NOMO-1 treated with DMSO at 0.1 percent for 48 hours (cell line): ENCODE measurements at regions not wholly inside any gene's neighbourhood (a gene's known extent, or its start where the extent isn't known, plus 50 kb on each side); places are given as distances from the start of the nearest gene placed in this dataset.

Experiments
- DNase-seq: peaks from one replicate; lab custom pipeline; 2025; ENCODE audit not compliant: unreplicated experiment; lab: John Stamatoyannopoulos, UW

DNA sequence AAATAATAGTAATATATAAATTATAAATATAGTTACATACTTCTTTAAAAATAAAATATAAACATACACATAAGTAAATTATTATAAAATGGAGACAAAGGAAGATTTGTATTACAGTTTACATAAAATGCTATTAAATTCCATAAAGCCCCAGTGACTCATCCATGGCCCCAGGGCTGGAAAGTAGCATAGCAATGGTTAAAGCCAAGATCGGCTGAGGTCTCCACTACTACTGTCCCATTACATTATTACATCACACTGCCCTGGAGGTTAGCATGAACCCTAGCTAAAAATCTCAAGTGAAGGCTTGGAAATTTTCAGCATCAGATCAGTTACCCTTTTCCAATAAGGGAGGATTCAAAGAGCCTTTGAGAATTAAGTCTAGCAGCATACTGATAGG, 936.2 kb downstream of the DSC3 start:
- DNase-seq = no peak

DNA sequence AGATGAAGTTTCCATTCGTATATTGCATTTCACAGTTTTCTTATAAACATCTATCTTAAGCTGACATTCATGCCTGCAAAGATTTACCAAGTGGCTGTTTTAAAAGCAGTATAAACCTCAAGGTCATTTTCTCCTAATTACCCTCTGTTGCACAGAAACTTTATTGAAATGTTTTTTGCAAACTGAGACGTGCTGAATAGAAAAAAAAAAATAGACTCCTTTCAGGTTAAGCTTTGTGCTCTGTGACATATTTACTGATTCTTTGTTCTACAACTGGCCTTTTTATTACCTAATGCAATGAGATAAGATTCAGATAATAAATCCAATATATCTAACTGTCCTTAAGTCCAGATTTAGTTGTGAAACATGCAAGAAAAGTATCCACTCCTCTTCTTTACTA, 938.7 kb downstream of the DSC3 start:
- no peak for DNase-seq

DNA sequence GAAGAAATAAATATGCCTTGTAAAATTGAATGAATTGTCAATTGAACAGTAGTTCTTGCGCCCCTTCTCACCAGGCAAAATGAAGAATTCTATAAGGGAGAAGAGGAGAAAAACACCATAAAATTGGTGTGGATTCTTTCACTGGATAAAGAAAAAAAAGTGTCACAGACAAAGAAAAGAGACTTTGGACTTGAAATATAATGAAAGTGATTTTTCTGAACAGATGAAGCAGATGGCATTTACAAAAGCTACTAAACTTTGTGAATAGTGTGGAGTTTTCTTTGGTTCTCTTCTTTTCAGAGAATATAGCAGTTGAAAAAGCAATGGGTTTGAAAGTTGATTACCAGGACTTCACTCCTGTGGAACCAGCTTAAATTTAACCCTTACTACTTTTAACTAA, 945.7 kb downstream of the DSC3 start:
- DNase-seq = no peak

DNA sequence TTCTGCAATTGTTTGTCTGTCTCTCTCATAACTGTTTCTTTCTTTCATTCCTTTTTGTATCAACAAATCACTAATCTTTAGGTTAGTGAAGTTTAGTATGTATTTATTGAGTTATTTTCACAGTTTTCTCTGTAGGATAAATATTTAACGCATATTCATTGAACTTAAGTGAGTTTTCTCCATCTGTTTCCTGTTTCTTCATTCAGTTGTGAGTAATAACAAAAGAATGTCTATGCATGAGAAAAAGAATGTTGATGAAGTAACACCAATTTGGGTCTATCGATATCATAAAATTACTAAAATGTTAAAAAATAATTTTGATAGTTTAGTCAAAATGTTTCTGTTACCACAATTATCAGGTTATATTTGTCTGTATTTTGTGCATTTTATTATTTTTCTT, 948.0 kb downstream of the DSC3 start:
- DNase-seq = no peak

DNA sequence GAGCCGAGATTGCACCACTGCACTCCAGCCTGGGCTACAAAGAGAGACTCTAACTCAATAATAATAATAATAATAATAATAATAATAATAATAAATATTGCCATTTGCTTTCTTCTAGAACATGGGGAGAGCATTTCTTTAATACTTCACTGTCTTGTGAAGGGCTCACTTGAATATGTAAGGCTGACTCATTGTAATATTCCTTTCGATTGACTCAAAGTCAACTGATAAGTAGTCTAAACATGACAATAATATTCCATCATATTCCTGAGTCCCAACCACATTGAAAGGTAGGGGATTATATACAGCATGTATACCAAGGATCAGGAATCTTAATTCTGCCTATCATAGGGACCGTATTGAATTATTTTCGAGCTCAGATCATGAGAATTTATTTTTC, 949.2 kb downstream of the DSC3 start:
- no peak for DNase-seq

DNA sequence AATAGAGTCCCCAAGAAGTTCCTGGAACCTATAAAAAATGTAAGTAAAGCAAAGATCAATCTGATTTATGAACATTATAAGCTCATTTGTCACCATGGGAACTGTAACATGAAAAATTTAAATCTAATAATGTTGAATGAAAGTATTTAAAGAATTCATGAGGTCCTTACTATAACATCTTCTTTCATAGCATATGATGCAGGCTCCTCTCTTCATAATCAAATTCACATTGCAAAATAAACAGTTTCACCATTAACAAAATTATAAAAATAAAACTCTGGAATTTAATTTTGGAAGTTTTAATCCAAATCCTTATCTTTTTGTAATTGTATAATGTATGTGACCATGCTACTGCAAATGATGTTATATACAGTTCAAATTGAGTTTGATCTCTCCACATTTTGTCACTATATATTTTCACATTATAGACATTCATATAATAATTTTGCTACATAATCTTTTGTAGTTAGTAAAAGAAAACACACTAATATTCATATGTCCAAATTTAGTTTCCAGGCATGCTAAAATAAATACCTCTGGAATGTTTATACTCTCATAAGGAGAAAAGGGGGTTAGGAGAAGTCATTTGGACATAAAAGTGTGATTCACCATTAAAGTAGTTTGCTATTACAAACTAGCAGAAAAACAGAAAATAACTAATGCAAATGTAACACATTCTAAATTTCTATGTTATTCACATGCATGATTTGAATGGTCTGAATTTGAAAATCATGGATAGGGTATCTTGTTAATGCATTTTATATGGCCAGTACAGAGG, 954.1 kb downstream of the DSC3 start:
- no peak for DNase-seq

DNA sequence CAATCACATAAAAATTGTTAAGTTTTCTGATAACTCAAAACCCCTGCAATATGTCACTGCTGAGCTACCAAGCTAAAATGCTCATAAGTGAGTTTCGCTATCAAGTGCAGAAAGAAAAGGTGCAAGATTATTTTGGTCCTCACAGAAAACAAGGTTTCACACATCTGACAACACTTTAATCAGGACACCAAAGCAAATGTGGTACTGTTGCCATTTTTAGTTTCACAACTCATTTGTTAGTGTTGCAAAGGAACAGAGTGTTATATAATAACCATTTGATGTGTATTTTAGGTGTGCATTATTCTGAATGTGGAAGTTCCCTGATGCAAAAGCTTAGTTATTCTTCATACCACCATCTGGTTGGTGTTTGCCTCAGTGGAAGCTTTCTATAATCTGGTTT, 956.2 kb downstream of the DSC3 start:
- DNase-seq = no peak

DNA sequence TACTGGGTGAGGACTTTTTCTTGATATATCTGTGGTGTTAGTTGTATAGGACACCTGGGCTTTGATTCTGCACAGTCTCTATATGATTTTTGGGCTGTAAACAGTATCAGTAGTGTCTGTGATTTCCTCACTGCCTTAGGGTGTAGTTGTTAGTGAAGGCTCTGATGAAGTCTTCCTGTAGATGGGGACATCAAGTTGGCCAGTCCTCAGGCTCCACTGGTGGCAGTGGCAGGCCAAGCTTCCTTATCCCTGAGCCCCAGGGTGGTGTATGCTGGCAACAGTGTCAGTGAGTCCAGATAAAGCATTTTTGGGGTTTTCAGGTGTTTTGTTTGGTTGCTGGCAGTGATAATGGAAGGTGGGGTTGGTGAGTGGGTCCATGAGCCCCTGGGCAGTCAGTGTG, 961.4 kb downstream of the DSC3 start:
- DNase-seq = no peak

DNA sequence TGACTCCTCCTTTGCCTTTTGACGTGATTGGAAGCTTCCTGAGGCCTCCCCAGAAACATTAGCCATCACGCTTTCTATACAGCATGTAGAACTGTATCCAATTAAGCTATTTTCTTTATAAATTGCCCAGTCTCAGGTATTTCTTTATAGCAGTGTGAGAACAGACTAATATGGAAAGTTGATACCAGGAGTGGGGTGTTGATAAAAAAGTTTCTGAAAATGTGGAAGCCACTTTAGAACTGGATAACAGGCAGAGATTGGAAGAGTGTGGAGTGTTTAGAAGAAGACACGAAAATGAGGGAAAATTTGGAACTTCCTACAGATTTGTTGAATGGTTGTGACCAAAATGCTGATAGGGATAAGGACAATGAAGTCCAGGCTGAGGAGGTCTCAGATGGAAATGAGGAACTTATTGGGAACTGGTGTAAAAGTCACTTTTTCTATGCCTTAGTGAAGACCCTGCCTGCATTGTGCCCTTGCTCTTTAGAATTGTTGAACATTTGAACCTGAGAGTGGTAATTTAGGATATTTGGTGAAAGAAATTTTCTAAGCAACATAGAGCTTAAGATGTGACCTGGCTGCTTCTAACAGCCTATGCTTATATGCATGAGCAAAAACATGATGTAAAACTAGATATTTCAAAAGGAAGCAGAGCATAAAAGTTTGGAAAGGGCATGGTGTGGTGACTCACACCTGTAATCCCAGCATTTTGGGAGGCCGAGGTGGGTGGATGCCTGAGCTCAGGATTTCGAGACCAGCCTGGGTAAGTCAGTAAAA, 969.7 kb downstream of the DSC3 start:
- DNase-seq = no peak

DNA sequence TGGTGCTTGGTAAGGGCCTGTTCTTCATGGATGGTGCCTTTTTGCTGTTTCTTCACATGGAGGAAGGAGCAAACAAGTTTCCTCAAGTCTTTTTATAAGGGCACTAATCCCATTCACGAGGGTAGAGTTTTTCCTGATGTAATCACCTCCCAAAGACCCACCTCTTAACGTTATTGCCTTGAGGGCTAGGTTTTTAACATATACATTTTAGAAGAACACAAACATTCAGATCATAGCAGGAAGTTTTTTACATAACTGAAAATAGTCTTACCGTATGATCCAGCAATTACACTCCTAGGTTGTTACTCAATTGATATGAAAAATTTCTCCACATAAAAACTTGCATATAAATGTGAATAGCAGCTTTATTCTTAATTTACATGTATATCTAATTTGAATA, 976.3 kb downstream of the DSC3 start:
- no peak for DNase-seq

DNA sequence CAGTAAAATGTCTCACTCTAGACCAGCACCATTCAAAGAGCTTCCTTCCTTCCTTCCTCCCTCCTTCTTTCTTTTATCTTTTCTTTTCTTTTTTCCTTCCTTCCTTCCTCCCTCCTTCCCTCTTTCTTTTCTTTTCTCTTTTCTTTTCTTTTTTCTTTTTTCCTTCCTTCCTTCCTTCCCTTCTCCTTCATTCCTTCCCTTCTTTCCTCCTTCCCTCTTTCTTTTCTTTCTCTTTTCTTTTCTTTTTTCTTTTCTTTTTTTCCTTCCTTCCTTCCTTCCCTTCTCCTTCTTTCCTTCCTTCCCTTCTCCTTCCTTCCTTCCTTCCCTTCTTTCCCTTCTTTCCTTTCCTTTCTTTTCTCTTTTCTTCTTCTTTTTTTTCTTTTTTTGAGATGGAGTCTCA, 985.1 kb downstream of the DSC3 start:
- no peak for DNase-seq

DNA sequence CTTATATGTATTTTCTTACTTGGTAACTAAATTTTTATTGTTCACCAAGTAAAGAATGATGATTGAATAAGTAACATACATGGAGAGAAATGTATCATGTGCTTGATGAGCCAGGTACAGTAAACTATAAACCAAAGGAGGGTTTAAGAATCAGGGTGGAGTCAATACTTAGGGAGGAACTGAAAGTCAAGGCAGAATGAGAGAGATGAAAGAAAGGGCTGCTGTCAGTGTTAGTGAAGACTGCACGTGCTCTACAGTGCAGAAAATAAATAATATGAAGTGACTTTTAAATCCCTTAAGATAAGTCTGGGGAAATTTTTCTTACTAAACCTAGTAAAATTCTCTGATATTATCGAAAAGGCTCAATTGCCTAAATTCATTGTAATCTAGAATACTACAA, 986.0 kb downstream of the DSC3 start:
- DNase-seq = no peak

DNA sequence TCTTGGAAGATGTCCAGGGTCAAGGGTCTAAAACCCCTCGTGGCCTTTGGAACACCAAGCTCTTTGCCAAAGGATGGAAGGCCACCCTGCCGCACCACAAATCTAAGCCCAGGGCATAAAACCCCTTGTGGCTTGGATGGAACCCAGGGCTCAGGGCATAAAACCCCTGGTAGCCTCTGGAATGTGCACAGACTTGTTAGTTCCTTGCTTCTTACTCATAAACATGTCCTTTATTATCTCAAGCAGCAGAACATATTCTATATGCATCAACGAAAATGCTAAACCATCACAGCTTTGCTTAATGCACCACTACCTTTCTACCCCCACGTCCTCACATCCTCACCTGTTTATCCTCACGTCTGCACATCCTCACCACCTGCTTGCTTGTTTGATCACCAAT, 998.0 kb downstream of the DSC3 start:
- DNase-seq = no peak

DNA sequence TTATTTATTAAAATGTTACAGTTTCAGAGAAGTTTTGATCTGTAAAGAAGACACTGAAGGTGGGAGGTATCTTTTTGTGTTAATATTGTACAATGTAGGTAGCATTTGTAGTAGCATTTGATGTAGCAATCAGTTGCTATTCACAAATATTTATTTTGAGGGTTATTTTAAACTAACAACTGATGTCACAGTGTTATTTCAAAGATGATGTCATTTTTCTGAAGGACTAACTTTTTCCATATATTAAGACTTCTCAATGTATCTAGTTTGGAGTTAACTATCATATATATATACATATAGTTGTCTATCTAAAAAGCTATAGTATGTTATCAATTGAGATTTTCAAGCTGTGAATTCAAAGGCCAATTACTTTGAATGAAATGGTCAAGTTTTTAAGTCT, 1003.3 kb downstream of the DSC3 start:
- DNase-seq = no peak

DNA sequence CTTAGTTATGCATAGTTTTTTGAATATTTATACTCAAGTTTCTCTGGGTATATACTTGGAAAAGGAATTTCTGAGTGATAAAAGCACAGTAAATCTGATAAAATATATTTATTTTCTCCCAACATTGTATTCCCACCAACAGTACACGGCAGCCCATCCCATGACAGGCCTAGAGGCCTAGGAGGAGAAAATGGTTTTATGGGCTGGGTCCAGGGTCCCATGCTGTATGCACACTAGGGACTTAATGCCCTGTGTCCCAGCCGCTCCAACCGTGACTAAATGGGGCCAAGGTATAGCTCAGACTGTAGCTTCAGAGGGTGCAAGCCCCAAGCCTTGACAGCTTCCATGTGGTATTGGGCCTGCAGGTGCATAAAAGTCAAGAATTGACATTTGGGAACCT, 1007.7 kb downstream of the DSC3 start:
- DNase-seq = no peak

DNA sequence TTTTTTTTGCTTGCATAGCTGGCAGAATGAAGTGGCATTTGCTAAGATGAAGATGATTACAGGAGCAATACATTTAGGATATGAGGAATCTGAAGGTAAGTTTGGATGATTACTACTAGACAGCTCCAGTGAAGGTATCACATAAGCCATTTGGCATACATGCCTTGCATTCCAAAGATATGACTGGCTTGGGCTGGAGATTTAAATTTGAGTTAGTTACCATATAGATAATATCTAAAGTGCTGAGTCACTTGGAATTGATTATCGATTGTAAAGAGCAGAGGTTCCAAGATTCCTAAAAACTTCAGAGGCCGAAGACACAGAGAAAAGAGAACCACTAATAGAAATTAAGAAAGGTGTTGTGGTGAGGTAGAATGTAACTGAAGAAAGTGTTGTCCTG, 1026.4 kb downstream of the DSC3 start:
- DNase-seq = no peak

DNA sequence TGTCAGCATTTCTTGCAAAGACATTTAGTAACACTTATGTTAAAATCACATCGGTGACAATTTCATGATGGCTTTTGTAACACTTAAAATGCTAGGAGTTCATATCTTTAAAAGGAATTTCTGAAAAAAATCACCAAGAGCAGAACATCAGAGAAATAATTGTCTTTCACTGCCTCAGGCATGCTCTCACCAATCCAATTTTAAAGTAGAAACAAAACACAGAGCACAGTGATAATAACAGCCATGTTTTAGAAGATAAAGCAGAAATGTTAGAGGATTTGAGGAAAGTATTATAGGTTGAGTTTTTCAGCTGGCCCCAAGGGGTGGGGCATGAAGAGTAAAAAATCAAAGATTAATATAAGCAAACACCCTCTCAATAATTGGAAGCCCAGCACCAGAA, 1037.6 kb downstream of the DSC3 start:
- no peak for DNase-seq

DNA sequence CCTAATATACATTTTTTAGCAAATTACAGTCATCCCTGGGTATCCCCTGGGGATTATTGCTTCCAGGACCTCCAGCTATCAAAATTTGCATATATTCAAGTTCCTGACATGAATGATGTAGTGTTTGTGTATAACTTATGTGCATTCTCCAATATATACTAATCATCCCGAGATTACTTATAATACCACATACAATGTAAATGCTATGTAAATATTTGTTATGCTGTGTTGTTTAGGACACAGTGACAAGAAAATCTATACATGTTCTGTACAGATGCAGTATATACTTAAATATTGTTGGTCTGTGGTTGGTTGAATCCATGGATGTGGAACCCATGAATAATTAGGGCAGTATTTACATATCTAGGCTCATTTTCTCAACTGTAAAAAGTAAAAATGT, 1060.3 kb downstream of the DSC3 start:
- no peak for DNase-seq

DNA sequence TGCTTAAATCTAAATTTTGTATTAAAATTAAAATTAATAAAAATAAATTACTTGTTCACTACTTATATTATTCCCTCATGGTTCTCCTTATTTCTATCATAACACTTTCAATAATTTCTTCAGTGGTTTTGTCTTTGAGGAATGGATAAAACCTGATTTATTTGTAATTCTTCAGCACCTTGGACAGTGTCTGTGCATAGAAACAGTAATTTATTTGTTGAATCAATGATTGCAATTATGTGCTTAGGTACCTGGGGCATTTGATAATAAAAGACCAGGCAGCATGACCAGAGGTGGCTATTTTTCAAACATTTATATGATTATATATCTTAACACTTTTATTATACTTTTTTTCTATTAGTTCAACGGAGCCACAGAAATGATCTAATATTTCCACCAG, 1062.7 kb downstream of the DSC3 start:
- no peak for DNase-seq

DNA sequence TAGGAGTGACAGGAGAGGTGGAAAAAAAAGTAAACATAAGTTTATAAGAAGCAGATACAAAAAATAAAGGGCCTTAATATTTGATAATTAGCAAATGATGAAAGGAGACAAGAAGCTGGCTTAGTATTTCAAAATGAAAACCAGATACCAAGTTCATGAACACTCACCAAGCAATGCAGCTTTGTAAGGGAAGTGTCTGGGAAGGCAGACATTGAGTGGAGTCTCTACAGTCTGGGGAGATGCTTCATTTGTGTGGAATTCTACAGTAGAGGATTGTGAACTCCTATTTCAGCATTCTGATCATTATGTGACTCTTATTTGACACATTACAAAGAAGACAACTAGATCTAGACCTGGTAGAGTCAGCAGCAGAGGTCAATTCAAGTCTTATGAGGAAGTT, 1072.7 kb downstream of the DSC3 start:
- DNase-seq = no peak

DNA sequence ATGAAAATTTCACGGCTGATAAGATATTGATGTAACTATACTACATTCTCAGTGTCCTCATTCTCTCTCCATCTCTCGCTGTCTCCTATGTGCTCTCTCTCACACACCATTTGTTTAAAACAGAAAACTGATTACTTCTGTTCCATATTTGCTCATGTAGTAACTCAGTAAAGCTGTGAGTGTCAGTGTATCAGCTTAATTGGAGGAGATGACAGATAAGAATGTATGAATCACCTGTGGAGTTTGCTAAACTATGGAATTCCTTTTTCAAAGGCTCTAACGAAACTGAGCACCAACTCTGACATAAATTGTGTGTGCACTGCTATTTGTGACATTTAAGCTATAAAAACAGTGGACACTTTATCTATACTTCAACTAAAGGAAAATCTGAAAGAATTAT, 1080.0 kb downstream of the DSC3 start:
- DNase-seq = no peak

DNA sequence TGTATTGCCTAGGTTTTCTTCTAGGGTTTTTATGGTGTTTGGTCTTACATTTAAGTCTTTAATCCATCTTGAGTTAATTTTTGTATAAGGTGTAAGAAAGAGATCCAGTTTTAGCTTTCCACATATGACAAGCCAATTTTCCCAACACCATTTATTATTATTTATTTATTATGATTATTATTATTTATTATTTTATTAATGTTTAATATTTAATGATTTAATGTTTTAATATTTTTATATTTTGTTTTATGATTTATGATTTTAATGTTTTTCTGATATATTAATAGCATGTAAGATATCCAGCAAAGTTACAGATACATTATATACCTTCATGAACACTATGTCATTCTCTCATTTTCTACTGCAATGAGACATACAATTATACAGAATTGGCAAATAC, 1082.0 kb downstream of the DSC3 start:
- no peak for DNase-seq

DNA sequence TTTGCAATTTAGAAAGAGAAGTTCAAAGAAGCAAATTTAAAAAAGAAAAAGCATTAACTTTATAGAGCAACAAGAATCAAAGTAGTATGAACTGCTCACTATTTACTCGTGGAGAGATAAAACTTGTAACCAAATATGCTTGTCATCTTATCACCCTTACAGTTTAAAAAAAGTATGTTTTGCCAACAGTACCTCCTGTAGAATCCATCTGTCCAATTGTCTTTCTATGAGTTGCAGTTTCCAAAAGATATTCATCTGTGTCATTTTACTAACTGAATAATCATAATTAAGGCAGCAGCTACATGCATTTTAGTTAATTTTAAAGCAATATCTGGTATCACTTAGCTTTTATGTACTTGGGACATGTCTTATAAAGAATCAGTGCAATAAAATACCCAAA, 1112.3 kb downstream of the DSC3 start:
- no peak for DNase-seq
